GM19463 (cell line): ENCODE measurements at regions not wholly inside any gene's neighbourhood (a gene's known extent, or its start where the extent isn't known, plus 50 kb on each side); places are given as distances from the start of the nearest gene placed in this dataset.

Experiments
- ATAC-seq: cut with Tn5 transposase; IDR thresholded peaks from one replicate; pipeline ENCODE4 v1.9.1; 2021; ENCODE audit warnings: mild to moderate bottlenecking, moderate library complexity; ENCODE audit not compliant: unreplicated experiment

DNA sequence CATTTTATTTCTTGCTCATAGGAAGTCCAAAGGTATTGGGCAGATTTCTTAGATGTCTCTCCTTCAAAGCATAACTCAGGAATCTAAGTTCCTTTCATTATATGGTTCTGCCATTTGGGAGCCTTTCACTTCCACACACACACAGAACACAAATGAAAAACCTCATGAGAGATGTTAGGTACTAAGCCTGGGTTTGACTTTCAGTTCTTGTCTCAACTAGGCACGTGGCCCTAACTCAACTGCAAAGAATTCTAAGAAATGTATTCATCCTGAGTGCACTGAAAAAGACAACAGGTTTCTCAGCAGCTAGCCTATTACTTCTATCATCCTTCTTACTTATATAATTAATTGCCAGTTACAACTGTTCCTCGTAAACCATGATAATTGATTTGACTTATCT lies 190.0 kb upstream of the SAMSN1 start:
- ATAC-seq: peak; percentile 65

DNA sequence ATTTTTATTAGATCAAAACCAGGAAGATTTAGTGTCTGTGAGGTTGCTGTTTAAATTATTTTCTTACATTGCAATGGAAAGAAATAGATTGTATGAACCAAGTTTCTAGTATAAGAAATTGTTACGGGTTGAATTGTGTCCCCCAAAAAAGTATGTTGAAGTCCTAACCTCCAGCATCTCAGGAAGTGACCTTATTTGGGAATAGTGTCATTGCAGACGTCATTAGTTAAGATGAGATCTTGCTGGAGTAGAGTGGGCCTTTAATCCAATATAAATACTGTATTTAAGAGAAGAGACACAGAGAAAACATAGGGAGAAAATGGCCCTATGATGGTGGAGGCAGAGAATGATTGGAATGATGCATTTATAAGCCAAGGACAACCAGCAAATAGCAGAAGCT lies 188.7 kb upstream of the SAMSN1 start:
- no peak for ATAC-seq

DNA sequence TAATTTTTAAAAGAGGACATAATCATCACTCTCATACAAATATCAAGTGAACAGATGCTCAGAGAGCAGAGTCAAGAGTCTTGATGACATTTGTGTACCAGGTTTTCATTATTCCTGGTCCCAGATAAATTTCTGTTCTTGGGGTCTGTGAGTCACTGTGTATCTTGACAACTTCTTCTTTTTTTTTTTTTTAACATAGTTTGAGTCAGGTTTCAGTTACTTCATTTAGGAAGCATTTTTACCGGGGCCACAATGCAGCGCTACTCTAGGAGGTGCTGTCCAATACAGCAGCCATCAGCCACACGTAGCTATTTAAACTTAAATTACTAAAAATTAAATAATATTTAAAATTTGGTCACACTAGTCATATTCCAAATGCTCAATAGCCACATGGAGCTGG lies 188.1 kb upstream of the SAMSN1 start:
- no peak for ATAC-seq

DNA sequence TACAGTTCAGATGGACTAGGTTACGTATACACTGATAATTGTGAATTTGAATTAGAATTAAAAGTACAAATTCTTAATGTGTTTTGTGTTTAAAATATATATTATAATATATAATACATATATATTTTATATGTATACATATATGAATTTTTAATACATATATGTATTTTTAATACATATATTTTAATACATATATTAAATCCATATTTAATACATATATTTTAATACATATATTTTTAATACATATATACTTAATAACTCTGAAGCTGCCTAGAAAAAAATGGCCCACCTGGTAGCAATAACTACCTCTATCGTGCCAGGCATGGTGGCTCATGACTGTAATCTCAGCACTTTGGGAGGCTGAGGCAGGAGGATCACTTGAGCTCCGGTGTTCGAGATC lies 179.1 kb upstream of the SAMSN1 start:
- no peak for ATAC-seq

DNA sequence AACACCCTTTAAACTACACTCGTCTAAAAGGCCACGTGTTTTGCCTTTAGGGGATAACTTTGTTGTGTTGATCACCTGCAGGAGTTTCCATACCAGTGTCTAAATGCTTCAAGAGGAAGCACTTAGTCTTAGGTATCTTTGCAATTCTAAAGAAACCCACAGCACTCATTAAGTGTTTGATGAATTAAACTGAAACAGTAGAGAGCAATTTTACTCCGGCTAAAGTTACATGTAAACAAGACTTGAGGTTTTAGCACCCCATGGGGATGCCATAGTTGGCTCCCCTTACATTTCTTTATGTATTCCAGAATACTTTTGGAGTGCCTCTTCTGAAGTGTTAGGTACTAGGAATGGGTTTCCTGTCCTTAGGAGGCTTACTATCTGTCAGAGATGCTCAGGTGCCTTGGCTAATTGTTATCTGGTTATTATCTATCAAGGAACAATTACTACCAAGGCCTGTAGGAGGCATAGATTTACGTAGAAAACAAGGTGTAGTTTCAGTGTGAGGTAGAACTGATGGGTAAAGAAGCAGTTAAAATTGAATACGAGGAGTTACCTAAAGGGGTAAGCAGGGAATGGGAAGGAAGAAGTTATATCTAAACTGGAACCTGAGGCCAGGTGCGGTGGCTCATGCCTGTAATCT lies 176.8 kb upstream of the SAMSN1 start:
- no peak for ATAC-seq

DNA sequence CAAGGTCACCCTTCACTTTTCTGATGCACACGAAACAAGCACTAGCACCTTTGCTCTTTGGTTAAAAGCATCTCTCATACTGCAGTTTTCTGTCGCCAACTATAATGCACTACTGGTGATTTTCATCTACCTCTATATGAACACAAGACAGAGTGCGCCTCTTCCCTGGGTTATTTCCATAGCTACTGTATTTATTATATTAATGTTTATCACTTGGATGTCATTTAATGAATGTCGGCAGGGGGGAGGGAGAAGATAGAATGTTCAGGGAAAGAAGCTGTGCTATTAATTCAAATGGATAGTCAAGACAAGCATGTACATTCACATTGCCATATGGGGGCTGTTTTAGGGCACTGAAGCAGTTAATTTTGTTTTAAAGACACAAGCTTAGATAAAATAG lies 174.1 kb upstream of the SAMSN1 start:
- ATAC-seq: no peak

DNA sequence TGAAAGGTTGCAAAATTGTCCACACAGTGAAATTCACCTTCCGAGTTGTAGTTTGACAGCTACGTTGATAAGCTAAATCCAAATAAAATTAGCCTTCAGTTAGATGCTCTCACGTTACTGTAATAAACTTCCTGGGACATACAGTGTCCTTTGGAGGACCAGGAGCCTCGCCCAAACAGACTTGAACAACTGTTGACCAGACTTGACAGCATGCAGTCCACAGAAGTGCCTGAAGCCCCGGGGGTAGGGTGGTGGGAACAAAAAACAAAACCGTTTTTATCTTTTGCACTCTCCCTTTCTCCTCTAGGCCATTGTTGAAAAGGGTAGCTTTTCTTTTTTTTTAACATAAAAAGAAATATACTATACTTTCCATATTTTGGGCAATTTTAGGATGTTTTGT lies 172.8 kb upstream of the SAMSN1 start:
- ATAC-seq: no peak

DNA sequence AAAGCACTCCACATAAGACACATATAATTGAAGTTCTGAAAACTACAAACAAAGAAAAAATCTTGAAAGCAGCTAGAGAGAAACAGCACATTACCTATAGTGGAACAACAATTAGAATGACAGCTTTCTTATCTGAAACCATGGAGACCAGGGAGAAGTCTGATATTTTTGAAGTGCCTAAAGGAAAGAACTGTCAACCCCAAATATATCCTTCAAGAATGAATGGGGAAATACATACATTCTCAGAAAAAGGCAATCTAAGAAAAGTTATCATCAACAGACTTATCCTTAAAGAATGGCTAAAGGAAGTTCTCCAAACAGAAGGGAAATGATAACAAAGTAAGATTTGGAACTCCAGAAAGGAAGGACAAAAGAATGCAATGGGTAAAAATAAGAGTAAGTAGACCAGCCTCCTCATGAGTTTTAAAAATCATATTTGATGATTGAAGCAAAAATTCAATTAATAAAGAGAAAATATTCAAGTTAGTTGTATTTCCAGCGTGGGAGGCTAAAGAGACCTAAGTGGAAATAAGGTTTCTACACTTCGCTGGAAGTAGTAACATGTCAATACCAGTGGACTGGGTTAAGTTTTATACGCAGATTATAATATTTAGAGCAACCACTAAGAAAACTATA lies 170.8 kb upstream of the SAMSN1 start:
- no peak for ATAC-seq

DNA sequence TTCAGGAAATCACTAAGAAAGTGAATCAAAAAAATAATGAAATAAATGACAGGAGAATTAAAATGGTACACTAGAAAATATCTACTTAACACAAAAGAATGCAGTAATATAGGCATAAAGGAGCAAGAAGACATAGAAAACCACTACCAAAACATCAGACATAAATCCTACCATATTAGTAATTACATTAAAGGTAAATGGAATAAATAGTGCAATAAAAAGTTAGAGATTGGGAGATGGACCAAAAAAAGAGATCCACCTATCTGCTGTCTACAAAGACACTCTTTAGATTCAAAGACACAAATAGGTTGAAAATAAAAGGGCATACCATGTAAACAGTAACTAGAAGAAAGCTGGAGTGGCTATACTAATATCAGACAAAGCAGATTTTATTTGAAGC lies 167.0 kb upstream of the SAMSN1 start:
- ATAC-seq: no peak

DNA sequence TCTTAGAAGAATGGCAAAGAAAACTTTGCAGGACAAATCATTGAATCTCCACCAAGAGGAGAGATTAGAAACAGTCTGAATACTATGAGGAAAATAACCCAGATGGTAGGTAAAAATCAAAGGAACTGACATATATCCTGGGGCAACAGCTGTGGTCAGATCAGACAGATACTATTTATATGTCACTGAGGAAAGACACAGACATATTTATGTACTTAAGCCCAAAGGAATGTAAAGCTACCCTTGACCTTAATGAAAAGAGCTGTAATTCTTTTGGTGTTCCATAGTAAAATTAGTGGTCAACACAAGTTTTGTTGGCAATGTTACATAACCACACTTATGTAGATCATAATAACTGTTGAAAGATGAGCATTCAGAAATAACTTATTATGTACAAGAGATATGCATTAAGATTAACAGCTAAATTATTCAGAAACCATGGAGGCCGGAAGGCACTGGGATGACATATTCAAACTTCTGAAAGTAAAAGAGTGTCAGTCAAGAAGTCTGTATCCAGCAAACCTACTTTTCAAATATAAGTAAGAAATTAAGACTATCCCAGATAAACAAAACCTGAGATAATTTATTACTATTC lies 166.1 kb upstream of the SAMSN1 start:
- no peak for ATAC-seq

DNA sequence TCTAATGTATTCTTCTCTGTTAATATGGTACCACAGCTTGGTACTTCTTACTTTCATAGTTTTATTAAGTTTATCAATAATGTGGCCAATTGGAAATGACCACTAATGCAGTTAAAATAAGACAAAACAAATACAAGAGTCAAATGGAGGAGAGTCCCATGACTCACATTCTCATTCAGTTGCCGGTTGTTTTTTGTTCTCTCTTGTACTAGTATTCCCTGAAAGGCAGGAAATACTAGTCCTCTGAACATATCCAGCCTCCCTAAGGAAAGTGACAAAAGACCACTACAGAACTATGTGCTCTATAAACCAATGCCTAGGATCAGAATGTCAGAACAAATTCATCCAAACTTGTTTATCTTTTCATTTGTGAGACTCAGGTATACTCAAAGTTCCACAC lies 165.2 kb upstream of the SAMSN1 start:
- no peak for ATAC-seq

DNA sequence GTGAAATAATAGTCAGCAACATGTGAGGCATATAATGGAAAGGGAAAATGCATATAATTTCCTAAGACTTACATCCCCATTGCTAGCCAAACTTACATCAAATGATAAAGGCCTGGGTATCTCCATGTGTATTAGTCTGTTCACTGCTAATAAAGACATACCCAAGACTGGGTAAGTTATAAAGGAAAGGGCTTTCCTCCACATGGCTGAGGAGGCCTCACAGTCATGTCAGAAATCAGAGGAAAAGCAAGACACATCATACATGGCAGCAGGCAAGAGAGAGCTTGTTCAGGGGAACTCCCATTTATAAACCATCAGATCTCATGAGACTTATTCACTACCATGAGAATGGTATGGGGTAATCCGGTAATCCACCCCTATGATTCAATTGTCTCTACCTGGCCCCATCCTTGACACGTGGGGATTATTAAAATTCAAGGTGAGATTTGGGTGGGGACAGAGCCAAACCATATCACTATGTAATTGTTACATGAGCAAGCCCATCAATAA lies 161.5 kb upstream of the SAMSN1 start:
- ATAC-seq: no peak

DNA sequence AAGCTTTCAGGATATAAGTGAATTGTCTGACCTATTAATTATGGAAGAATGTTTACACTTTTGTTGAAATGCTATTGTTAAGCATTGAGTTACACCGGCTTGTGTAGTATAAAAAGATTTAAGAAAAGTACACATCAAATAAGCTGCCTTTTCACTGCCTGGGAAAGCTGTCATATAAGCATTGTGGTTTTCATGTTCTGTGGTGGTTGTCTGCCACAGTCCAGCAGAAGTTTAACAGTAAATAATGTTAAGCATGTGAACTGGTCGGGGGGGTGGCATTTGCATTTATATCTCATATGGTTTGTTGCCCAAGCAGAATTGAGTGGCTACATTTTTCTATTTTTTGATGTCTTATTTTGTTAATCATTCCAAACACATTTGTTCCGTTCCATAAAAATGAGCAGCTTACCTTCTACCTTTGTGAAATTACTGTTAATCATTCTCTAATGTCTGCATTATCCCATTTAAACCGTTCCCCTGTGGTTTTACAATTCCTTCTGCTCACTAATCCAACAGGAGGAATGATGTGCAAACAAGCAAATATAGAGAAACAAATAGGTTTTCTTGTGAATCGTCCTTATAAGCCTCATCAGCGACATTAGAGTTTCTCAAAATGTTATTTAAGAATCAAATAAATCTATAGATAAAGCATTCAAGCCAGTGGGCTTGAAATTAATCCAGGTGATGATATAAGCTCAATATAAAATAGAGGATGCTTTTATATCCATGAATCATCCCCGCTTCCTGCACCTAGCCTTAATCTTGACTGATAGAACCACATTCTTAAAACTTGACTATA lies 160.8 kb upstream of the SAMSN1 start:
- no peak for ATAC-seq

DNA sequence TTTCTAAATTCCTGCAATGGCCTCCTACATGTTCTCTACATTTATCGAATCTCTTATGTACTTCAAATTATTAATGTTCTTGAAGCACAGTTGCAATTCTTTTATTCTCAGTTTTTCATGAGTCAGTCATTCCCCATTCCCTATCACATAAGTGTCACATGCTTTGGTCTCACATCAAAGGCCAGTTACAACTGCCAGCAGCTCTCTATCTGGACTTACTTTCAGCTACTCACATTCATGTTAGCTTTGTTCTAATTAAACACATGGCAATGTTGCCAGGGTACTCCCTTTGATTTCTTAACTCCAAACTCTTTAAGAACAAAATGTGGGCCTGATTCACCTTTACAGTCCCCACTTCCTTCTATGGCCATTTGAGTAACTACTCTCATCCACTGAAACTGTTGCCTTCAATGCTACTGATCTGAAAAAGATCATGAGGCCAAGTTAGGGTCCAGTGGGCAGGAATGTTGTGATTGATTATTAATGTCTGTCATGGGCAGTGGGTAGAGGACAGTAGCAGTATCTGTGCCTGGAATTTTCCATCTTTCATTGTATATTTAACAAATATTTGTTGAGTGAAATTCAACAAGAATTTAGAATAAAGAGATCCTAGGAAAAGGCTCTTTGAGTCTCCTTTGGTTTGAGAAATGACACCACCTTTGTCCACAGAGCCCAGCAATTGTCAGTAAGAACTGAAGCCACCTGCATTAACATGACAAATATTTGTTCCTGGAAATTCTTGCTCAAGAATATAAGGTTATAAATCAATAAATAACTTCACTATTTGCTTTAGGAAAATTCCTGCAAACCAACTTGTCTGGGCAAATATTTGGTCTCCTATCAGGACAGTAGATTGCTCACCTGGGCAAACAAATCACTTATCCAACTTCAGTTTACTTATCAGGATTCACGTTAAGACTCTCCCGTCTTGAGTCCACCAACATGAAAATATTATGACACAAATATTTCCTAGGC lies 153.6 kb upstream of the SAMSN1 start:
- ATAC-seq: no peak

DNA sequence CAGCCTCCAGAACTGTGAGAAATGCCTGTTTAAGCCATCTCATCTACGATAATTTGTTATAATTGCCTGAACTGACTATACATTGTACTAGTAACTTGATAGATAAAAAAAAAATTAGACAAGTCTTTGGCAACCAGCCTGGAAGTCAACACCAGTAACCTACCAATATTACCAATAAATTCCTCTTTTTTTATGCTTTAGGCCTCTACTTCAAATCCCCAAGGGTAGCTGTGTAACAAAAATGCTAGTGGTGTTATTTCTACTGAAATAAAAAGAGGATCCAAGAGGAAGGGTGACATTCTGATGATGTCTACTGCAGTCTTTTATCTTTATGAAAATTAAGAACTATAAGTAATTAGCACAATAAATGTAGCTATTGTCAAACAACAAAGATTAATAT lies 151.7 kb upstream of the SAMSN1 start:
- ATAC-seq: no peak

DNA sequence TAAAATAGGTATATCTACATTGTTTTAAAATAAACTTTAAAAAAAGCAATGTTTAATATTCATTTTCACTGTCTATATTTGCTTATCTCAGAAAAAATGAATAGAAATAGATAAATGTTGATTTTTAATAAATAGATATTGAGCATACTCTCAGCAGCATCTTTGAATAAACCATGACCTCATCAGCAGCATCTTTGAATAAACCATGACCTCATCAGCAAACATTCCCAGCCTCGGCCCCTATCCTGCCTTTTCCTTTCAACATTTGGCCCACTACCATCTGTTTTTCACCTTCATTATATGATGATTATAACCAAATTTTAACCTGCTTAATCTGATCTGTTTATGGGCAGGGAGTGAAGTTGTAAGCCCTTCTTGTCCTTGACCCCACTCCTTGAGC lies 148.7 kb upstream of the SAMSN1 start:
- no peak for ATAC-seq

DNA sequence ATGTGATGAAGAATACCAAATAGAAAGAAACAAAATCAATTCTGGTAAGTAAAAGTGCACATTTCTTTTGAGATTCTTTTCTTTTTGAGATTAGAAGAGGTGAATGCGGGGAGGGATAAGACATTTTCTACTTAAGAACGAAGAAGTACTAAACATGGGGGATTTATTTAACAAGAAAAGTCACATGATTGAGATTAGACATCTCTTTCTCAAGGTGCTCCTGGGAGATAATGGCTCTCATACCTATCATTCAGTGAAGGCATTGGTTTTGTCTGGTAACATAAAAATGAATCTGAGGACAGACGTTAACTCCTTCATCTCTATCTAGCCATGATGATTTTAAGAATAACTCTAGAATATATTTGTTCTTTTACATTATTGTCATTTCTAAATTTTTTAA lies 147.9 kb upstream of the SAMSN1 start:
- ATAC-seq: no peak

DNA sequence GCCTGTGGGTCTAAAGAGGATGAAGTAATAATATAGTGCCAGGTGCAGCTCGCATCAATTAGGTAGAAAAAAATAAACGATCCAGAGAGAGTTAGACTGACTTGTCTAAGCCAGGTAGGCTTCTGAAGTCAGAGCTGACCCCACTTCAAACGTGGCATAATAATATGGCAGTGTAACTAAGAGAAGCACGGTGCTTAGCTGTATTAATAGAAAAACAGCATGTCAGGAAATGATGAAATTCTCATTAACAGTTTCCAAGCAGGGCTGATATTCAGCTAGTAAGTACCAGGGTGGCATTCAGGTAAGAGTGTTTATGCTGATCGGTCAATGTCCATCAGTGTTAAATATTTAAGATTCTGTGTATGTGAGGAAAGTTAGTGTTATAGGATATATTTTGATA lies 145.8 kb upstream of the SAMSN1 start:
- ATAC-seq: no peak

DNA sequence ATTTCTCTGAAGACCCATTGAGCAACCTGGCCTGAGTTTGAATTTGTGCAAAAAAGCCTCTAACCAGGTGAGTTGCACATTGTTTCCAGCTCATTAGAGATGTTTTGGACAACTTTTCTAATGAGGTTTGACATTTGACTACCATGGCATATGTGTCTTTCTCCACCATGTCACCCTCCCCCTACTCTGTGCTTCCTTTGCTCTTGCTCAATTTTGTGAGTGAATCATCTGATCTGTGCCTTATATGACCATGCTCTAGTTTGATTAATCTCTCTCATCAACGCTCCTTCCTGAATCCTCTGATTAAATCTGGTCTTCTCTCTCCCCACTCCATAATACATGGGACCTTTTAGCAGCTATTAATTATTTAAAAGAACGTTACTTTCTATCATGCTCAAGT lies 144.8 kb upstream of the SAMSN1 start:
- ATAC-seq: no peak

DNA sequence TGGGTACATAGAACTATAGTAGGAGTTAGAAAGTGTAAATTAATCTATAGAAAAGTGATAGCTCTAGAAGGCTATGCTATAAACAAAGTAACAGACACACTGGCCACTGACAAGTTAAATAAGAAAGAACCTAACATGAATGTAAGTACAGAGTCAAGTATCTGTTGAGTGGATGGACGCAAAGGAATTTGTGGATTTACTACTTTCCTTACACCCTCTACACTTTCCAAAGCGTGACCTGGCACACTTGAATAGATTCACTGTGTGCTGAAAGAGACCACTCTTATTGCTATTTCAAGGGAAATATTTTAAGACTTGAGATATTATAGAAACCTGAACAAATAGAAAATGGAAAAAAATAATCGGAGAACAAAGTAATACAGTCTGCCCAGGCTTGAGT lies 142.8 kb upstream of the SAMSN1 start:
- ATAC-seq: no peak

DNA sequence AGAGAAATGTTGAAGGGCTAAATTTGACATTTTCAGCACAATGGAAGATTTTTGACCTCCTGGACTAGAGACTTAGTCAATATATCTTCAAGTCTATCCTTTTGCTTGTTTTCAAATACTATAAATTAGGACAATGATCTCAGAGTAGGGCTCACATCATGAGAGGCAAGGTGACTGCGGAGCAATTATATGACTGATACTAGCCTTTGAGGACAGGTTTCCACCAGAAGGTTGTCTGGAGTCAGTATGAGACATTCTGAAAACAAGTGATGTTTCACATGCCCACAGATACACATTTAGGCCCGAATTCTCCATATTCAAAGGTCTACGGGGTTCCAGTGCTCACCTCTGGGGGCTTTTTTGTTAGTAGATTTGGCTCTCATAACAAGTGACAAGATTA lies 142.3 kb upstream of the SAMSN1 start:
- peak; percentile 26 for ATAC-seq
